ENCODE measurements at regions not wholly inside any gene's neighbourhood (a gene's known extent, or its start where the extent isn't known, plus 50 kb on each side); places are given as distances from the start of the nearest gene placed in this dataset.

DNA sequence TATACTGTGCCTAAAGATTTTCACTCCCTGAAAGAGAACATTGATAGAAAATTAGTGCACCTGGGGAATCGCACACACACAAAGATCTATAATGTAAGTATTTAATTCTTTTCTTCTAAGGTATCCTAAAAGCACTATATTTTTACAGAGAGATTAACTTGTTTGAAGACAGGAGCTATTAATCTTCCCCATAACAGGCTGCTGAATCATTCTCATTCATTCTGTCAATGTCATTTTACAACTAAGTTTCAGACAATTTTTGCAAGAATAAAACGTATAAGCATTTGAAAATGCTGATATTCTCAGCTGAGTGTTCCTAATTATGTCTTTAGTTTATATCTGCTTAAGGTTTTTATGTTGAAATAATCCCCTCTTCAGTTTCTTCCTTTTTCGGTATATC lies 776.7 kb downstream of the NXPH1 start:
- no peaks in the 10 kb centered on the region for H4K20me1 ChIP-seq (ENCODE audit: insufficient read depth, low read length)

DNA sequence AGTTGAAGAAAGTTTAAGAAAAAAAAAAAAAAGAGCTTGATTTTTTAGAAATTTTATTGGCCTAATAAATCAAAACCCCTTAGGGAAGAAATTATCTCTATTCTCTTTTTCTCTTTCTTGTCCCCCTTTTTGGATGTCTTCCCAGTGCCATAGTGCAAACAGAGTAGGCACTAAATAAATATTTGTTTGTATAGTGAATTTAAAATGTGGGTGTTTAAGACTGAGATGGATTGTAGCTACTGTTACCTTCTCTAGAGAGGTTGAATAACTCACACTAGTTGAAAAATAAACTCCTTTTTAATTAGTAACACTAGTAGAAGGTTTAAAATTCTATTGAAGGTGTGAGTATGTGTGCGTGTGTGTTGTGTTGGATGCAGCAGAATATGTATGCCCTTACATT lies 783.8 kb downstream of the NXPH1 start:
- no peak overlapping the region for H3K9ac ChIP-seq (ENCODE audit: low read depth, low read length)
- no peak overlapping the region for H3K27ac ChIP-seq (ENCODE audit: low read length)
- H4K20me1 ChIP-seq (ENCODE audit: insufficient read depth, low read length) = no peaks in the 10 kb centered on the region
- DNase-seq (no peak), ATAC-seq (ENCODE audit: insufficient read depth, low read depth) (no peak)
- H3K4me3 ChIP-seq (ENCODE audit: low read depth in 1 of 2, low read length in 2 of 2) = no peak overlapping the region
- no peaks in the 10 kb centered on the region for H3K79me2 ChIP-seq (ENCODE audit: insufficient read depth, low read length)
- no peaks in the 10 kb centered on the region for H3K27me3 ChIP-seq (ENCODE audit: insufficient read depth, low read length, poor library complexity)
- H3K4me2 ChIP-seq (ENCODE audit: insufficient read depth, low read length) = no peak overlapping the region
- no peaks in the 10 kb centered on the region for H3K9me3 ChIP-seq (ENCODE audit: insufficient read depth, low read length, severe bottlenecking)
- no peak for TF ChIP-seq EZH2 (IDR thresholded peaks at IDR 0.05; ENCODE audit: borderline replicate concordance, low read depth, low read length, severe bottlenecking)
- TF ChIP-seq, protein P1, sequence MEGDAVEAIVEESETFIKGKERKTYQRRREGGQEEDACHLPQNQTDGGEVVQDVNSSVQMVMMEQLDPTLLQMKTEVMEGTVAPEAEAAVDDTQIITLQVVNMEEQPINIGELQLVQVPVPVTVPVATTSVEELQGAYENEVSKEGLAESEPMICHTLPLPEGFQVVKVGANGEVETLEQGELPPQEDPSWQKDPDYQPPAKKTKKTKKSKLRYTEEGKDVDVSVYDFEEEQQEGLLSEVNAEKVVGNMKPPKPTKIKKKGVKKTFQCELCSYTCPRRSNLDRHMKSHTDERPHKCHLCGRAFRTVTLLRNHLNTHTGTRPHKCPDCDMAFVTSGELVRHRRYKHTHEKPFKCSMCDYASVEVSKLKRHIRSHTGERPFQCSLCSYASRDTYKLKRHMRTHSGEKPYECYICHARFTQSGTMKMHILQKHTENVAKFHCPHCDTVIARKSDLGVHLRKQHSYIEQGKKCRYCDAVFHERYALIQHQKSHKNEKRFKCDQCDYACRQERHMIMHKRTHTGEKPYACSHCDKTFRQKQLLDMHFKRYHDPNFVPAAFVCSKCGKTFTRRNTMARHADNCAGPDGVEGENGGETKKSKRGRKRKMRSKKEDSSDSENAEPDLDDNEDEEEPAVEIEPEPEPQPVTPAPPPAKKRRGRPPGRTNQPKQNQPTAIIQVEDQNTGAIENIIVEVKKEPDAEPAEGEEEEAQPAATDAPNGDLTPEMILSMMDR (IDR thresholded peaks at IDR 0.05; ENCODE audit: borderline replicate concordance, extremely low read depth, low read length, poor library complexity, severe bottlenecking) = no peak
- H3K36me3 ChIP-seq (ENCODE audit: insufficient read depth, low read length) = no peaks in the 10 kb centered on the region
- H2AFZ ChIP-seq (ENCODE audit: low read depth, low read length) = no peak overlapping the region
- no peaks in the 10 kb centered on the region for H3K4me1 ChIP-seq (ENCODE audit: insufficient read depth, low read length)

More for the DNA sequence above, 776.7 kb downstream of the NXPH1 start:
- no peak for DNase-seq
- Histone ChIP-seq H3K27me3 (ENCODE audit: insufficient read depth, low read length, poor library complexity) (no peaks in the 10 kb centered on the region), H3K27ac (ENCODE audit: low read length) (no peak overlapping the region), H3K4me1 (ENCODE audit: insufficient read depth, low read length) (no peaks in the 10 kb centered on the region), H3K79me2 (ENCODE audit: insufficient read depth, low read length) (no peaks in the 10 kb centered on the region), H3K36me3 (ENCODE audit: insufficient read depth, low read length) (no peaks in the 10 kb centered on the region), H3K9me3 (ENCODE audit: insufficient read depth, low read length, severe bottlenecking) (no peaks in the 10 kb centered on the region), H3K4me2 (ENCODE audit: insufficient read depth, low read length) (no peak overlapping the region), H3K4me3 (ENCODE audit: low read depth in 1 of 2, low read length in 2 of 2) (no peak overlapping the region), H3K9ac (ENCODE audit: low read depth, low read length) (no peak overlapping the region), H2AFZ (ENCODE audit: low read depth, low read length) (no peak overlapping the region)
- no peak for ATAC-seq (ENCODE audit: insufficient read depth, low read depth)
- TF ChIP-seq, protein P1 (IDR thresholded peaks at IDR 0.05; ENCODE audit: borderline replicate concordance, extremely low read depth, low read length, poor library complexity, severe bottlenecking) = no peak
- no peak for TF ChIP-seq EZH2 (IDR thresholded peaks at IDR 0.05; ENCODE audit: borderline replicate concordance, low read depth, low read length, severe bottlenecking)

DNA sequence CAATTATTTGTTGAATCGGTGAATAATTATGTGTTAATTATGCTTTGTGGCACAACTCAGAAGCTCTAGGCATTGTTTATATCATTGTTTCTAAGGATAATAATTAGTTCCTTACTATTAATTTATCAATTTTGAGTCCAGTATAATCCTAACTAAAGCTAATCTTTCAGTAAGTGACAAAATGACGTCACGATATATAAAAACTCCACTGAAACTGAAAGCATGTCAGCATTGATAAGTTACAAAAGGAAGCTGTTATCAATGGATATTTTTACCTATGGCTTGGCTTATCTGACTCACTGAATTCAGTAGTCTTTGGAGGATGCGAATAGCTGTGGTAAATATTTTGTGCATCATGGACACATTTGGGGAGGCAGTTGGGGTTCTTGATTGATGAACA lies 793.1 kb downstream of the NXPH1 start:
- H3K4me1 ChIP-seq (ENCODE audit: insufficient read depth, low read length) = no peaks in the 10 kb centered on the region
- H2AFZ ChIP-seq (ENCODE audit: low read depth, low read length) = no peak overlapping the region
- H3K27me3 ChIP-seq (ENCODE audit: insufficient read depth, low read length, poor library complexity) = no peaks in the 10 kb centered on the region
- no peak overlapping the region for H3K4me3 ChIP-seq (ENCODE audit: low read depth in 1 of 2, low read length in 2 of 2)
- DNase-seq (no peak), ATAC-seq (ENCODE audit: insufficient read depth, low read depth) (no peak)
- no peaks in the 10 kb centered on the region for H3K9me3 ChIP-seq (ENCODE audit: insufficient read depth, low read length, severe bottlenecking)
- H3K9ac ChIP-seq (ENCODE audit: low read depth, low read length) = no peak overlapping the region
- TF ChIP-seq EZH2 (IDR thresholded peaks at IDR 0.05; ENCODE audit: borderline replicate concordance, low read depth, low read length, severe bottlenecking) = no peak
- TF ChIP-seq, protein P1 (IDR thresholded peaks at IDR 0.05; ENCODE audit: borderline replicate concordance, extremely low read depth, low read length, poor library complexity, severe bottlenecking) = no peak
- no peaks in the 10 kb centered on the region for H3K79me2 ChIP-seq (ENCODE audit: insufficient read depth, low read length)
- no peak overlapping the region for H3K4me2 ChIP-seq (ENCODE audit: insufficient read depth, low read length)
- H3K27ac ChIP-seq (ENCODE audit: low read length) = no peak overlapping the region
- H4K20me1 ChIP-seq (ENCODE audit: insufficient read depth, low read length) = no peaks in the 10 kb centered on the region
- H3K36me3 ChIP-seq (ENCODE audit: insufficient read depth, low read length) = no peaks in the 10 kb centered on the region

DNA sequence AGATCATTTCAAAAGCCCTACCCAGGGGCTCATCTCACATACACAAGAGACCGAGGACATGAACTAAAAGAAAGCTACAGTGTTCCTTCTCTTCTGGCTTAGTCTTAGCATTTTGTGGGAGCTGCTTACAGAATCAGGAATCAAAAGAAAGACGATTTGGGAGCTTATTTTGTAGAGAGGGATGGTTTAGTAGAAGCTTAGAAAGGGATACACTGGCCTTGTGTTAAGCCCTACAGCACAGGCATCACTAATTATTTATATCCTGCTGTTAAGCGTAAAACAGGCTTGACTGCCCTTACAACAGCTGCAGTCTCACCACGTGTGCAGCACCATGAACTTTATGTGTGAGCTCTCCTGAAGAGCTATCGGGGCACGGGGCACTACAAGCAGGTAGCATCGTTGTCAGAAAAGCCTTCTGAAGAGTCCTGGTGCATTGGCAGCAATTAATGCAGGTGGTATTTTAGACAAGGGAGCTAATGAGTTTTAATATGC lies 798.3 kb downstream of the NXPH1 start:
- no peaks in the 10 kb centered on the region for H3K36me3 ChIP-seq (ENCODE audit: insufficient read depth, low read length)
- H3K9ac ChIP-seq (ENCODE audit: low read depth, low read length) = no peak overlapping the region
- H3K27me3 ChIP-seq (ENCODE audit: insufficient read depth, low read length, poor library complexity) = no peaks in the 10 kb centered on the region
- ATAC-seq (ENCODE audit: insufficient read depth, low read depth) = no peak
- DNase-seq = no peak
- TF ChIP-seq EZH2 (IDR thresholded peaks at IDR 0.05; ENCODE audit: borderline replicate concordance, low read depth, low read length, severe bottlenecking) = no peak
- TF ChIP-seq, protein P1 (IDR thresholded peaks at IDR 0.05; ENCODE audit: borderline replicate concordance, extremely low read depth, low read length, poor library complexity, severe bottlenecking) = no peak
- no peaks in the 10 kb centered on the region for H4K20me1 ChIP-seq (ENCODE audit: insufficient read depth, low read length)
- no peak overlapping the region for H3K27ac ChIP-seq (ENCODE audit: low read length)
- H3K79me2 ChIP-seq (ENCODE audit: insufficient read depth, low read length) = no peaks in the 10 kb centered on the region
- H3K9me3 ChIP-seq (ENCODE audit: insufficient read depth, low read length, severe bottlenecking) = no peaks in the 10 kb centered on the region
- no peak overlapping the region for H3K4me2 ChIP-seq (ENCODE audit: insufficient read depth, low read length)
- H3K4me1 ChIP-seq (ENCODE audit: insufficient read depth, low read length) = no peaks in the 10 kb centered on the region
- H3K4me3 ChIP-seq (ENCODE audit: low read depth in 1 of 2, low read length in 2 of 2) = no peak overlapping the region
- no peak overlapping the region for H2AFZ ChIP-seq (ENCODE audit: low read depth, low read length)
